CD4-positive, alpha-beta T cell treated with Interleukin-15 for 1 hour (primary cell): ENCODE measurements at regions not wholly inside any gene's neighbourhood (a gene's known extent, or its start where the extent isn't known, plus 50 kb on each side); places are given as distances from the start of the nearest gene placed in this dataset.
A peak's percentile ranks its signal among the peaks of the same experiment; 100 is the strongest.
"Not testable (repeated sequence)": the region's sequence is repeated elsewhere in the genome, so short reads cannot be mapped to it uniquely, and the experiment has no call there.

ENCODE experiments used
- DNase-seq: peaks from one replicate; pipeline ENCODE4 v3.0.0-alpha.2; 2020

DNA sequence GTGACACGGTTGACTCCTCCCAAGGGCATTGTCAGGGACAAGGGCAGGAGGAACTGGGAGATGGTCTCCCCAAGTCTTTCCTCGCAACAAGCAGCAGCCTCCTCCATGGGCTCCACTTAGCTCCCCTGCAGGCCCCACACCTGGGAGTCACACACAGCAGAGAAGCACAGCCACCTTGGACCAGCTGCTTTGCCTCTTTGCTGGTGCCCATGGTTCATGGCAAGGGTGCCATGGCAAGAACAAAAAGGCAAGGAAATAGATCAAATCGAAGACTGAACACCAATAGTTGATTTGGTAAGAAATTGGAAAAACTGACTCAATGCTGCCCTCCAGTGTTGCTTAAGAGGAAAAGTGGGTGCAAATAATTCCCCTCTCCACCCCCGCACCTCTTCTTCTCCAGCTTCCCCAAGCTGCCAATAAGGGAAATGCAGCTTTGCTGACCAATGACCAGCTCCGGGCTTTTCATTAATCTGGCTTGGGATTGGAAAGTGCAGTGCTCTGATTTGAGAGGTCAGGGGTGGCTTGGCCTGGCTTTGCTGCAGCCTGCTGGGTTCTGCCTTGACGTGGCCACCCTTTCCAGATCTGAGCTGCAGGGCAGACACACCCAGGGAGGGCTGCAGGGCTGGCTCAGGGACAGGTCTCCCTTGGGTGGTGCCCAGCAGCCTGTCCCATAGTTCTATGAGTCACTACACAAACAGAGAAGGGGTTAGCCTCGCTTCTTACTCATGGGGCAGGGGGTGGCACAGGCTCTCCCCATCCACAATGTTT lies 162.0 kb downstream of the KLF13 start:
- peak; percentile 63 for DNase-seq

DNA sequence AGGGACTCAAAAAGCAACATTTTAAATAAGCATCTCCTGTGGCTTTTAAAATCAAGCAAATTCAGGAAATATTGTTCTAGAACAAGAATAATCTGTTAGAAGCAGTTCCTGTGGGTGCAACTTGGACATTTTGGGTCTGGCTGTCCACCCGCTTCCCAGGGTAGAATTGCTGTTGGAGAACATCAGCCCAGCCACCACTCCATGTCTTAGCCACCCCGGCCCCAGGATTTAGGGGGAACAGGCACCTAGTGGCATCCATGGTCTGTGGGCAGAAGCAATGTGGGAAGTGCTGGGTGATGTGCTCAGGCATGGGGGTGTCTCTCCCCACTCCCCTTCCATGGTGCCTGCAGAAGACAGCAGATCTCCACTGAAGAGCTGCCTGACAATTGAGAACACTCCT lies 162.6 kb downstream of the KLF13 start:
- no peak for DNase-seq

DNA sequence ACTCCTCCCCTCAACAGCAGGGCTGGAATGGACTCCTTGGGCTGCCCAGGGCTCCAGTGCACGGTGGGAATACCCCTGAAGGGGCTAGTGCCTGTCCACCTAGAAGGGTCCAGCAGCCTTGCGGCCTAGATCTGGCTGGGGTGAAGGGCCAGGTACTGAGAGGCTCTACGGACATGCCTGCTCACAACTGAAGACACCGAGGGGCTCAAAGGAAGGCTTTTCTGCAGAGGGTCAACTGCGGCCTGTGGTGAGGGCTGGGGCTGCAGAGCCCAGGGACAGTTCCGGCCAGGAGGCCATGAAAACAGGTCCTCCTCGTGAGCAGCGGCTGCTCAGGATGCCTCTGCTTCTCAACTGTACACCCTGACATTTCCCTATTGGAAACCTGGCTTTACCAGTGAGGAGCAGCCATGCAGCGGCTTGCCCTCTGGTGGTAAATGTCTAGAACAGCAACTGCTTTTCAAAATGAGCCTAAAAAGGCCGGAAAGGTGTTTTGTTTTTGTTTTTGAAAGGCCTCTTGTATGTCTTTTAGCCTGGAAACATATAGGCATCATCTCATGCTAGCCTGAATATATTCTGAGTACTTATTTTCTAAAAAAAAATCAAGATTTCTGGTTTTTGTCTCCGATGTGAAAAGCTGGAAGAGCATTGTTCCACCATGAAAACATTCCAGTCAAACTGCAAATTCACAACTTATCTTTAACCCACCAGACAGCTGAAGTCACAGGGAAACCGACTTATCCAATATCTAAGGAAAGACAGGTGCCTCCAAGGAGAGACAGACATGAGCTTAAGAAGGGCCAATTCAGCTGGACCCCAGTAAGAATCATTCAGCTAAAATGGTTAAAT lies 163.4 kb downstream of the KLF13 start:
- DNase-seq, result peak; percentile 42

DNA sequence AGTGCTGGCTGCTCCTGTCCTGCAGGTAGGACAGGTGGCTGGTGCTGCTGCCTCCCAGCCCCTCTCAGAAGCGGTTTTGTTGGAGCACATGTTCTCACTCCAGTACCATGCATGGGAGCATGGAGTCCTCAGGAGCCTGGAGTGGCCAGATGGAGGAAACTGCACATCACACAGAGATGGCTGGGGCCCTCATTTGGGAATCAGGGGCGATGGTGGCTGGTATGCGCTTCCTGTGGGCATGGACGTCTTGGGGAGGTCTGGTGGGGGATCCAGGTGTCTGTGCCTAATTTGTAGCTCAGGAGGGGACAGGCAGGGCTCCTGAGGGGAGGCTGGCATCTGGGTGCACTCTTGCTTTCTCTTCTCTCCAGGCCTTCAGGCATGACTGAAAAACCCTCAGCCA lies 168.2 kb downstream of the KLF13 start:
- DNase-seq, result no peak

DNA sequence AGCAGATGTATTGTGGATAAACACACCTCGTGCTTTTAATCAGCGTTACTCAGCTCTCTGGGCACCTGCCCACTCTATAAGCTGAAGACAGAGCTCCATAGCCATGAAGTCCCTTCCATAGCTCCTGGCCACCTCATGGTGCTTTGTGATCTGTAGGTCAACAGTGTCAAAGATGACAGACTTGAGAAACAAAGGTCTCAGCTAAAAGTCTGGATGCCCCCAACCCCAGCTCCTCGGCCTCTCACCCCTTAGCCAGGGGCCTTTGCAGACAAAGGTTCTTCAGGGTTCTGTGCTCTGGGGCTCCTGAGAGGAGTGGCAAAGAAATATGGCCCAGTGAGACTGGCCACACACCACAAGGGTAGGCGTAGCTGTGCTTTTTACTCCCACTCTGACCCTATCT lies 168.6 kb downstream of the KLF13 start:
- DNase-seq, result no peak

DNA sequence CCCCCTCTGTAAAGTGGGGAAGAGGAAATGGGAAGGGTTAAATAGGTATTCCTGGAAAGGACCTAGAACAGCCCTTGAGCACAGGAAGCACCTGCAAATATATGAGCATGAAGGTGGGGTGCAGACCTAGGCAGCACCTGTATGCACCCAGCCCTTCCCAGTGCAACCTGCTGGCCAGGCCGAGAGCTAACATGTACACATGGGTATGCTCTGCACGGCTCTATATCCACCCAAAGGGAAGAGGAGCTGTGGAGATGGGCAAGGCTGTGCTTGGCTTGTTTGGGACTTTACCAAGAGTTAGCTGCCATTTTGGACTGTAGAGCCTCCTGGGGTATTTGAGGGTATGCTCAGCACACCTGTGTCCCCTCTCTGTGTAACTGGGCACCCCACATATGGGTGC lies 171.2 kb downstream of the KLF13 start:
- no peak for DNase-seq

DNA sequence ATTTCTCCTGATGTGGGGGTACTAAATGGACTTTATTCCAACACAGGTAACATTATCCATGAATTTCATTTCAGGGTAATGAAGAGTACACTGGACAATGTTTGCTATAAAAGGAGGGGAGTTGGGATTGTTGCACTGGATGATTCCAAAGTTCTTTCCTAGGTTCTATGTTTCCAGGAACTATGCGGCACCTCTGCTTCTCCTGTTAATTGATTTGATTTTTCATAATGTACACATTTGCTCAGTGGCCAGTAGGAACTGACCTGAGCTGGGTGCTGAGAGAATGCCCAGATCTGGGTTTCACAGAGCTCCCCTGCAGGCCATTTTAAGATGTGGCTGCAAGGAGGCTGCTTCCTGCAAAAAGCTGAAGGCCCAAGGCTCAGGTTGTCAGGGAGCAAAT lies 171.7 kb downstream of the KLF13 start:
- no peak for DNase-seq

DNA sequence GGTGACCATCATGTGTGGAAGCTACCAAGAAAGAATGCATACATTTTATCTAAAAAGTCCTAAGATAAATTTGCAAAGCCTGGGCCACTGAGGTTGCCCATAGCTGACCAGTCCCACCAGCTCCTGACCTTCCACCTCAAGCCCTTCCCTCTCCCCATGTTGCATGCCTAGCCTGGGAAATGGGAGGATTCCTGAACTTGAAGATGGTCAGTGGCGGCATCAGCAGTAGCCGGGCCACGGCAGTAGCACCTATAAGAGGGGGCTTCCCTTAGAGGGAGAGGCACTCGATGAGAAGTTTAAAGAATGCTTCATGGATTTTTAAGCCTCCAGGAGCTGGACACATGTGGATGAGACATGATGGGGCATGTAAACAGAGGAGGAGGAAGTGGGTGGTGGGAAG lies 172.1 kb downstream of the KLF13 start:
- DNase-seq, result no peak

DNA sequence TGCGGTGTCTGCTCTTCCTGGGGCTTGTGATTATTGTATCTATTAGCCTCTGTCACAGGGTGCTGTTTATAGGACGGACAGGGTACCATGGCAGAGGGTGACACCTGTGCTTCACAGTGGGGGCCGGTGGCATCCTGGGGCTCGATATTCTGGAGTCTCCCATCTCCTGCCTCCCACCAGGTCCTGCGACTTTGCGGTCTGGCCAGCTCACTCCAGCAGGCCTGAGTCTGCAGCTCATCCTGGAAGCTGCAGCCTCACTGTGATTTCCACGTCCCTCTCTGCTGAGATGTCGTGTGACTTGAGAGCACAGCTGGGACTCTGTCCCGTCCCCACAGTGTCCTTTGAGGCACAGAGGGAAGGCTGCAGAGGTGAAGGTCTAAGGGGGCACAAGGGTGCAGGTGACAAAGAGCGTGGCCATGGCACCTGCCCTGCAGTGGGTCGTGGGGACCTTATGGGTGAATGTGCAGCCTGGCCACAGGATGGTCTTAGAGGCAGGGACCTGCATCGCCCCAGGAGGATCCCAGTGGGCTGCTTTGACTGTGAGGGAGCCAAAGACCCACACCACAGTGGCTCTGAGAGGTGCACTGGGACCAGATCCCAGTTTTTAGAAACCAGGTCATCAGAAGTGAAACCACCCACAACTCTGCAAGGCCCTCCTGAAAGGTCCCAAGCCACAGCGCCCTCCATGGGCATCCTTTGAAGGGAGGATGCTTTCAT lies 172.8 kb downstream of the KLF13 start:
- DNase-seq, result no peak

DNA sequence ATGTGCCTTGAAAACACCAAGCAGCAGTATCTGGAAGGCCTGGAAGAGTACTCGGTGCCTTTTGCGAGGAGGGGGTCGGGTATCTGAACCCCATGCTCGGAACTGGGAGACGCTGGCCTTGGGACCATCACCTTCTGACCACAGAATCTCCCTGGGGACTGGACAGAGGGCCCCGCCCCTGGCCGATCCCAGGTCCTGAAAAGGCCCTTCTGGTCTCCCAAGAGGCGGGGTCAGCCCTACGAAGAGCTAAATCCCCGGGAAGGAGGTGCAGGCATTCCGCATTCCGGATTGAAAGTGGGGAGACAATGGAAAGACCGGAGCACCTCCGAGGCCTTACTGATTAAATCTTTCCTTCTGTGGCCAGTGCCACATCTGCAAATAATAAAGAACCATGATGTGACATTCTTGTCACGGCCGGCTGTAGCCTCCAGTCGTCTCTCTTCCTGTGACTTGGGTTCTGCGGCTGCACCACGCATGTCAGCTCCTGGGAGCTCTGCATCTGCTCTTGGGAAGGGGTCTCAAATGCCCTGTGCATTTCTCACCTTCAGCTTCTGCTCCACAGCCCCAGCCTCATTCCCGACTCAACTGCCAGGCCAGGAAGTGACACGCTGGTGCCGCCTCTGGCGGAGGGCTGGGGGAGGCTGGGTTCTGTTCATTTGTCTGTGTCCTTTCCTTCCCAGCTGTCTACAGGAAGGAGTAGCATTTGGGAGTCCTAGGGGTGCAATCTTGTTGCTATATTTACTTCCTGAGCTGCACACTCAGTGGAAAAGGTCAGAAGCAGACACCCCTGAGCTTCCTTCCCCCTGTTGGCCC lies 173.5 kb downstream of the KLF13 start:
- DNase-seq, result no peak

DNA sequence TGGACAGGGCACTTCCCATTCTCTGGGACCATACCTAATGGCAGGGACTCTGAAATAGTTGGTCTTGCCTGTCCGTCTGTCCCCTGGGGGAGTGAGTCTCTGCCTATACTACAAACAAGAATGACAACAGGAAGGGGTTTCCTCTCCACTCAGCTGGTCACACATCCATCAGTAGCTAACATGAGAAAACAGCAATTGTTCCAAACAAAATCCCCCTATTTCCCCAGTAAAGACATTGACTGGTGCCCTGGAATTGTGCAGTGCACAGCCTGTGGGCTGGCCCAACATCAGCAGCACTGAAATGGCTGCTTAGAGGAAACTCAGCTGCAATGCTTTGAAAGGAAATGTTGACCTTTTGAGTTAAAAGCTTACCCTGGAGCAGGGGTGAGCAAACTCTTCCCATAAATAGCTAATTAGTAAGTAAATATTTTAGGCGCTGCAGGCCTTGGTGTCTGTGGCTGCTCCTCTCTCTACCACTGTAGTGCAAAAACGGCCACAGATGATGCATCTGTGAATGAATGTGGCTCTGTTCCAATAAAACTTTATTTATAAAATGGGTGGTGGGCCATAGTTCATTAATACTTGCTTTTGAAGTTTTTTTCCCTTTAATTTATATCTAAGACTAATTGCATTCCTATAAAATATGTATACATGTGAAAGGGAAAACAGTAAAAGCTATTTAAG lies 174.3 kb downstream of the KLF13 start:
- DNase-seq, result no peak

DNA sequence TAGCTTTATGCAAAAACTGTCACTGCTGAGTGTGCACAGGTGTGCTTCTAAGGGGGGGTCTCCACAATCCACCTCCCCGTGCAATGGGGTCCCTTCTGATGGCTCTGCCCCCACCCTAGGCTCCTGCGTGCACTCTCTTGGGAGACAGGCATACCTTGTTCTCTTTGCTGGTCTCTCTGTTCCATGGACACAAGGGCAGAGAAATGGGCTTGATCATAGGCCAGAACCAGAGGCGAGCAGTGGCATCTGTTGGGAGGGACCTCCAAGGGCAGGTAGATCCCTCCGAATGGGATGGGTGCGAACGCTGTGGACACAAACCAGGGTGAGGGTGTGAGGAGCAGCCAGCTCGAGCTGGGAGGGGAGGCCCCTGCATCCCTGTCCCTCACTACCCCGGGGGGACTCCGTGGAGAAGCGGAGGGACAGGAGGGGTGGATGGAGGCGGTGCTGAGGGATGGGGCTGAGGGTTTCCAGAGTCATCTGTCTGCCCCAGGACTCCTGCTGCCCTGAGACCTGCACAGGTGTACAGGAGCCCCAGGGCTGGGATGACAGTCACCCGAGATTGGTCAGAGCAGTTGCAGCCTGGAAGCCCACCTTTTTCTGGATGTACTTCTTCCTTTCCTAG lies 175.0 kb downstream of the KLF13 start:
- DNase-seq, result no peak

DNA sequence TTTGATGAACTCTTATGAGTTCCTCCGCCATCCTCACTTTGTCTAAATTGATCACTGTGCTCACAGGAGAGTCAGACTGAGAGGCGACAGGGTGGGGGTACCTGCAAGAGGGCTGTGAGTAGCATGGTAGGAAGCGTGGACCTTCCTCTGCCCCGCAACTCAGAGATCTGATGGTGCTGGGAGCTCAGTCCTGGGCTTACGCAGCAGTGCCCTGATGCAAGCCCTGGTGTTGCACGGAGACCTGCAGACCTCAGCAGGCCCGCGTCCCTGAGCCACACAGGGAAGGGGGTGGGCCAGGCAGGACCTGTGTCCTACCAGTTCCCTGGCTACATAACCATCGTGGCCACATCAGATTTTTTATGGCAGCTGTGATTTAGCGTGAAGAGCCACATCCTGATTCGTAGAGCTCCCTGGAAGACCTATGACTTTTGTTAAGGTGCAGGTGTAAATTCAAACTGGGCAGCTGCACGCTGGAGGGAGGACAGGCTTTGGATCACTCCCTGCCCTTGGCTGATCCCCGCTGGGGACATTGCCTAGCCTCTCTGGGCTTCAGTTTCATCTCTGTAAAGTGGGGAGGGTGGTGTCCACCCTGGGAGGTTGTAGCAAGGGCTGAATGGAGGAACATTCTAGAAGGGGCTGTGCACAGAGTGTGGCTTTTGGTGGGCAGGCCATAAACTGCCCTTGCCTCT lies 176.1 kb downstream of the KLF13 start:
- DNase-seq, result no peak

DNA sequence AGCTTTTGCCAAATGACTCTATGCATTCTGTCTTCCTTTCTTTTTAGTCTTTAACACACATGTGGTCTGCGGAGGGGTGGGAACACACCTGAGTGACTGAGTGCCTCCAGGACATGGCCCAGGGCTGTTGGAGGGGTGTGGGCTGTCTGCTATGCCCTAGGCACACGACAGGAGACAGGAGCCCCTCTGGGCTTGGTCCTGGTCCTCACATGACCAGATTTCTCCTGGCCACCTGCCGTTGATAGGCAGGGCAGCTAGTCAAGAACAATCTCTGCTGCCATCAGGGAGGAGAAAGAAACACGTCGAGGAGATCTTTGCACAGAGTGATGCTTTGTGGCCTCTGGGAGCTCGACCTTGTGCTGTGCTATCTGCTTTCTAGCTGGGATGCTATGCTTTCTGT lies 176.6 kb downstream of the KLF13 start:
- no peak for DNase-seq

DNA sequence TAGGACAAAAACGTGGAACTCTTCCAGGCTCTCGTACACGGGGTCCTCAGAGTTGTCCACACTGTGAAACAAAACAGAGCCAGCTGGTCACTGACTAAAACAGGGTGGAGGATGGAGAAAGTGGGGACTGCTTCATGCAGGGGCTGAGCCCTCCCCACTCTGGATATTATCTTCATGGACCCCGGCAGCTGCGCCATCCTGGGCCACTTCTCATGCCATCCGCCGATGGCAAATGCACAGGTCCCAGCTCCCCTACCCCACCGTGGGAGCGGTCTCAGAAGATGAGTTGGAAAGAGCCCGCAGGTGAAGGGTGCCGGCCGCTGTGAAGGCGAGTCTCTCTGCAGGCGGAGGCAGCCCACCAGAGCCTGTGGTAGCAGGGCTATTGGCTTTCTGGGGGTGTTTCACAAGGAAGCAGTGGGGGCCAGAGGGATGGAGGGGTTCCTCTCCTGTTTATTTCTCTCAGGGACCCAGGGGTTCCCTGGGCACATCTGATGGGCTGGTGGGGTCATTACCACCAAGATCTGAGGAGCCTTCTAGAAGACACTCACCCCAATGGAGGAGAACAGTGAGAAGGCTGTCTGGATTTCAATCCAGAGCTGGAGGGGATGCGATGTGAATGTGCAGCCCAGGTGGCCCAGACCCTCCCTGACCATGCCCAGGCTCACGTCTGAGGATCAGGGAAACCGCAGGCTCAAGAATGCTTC lies 177.3 kb downstream of the KLF13 start:
- DNase-seq, result no peak

DNA sequence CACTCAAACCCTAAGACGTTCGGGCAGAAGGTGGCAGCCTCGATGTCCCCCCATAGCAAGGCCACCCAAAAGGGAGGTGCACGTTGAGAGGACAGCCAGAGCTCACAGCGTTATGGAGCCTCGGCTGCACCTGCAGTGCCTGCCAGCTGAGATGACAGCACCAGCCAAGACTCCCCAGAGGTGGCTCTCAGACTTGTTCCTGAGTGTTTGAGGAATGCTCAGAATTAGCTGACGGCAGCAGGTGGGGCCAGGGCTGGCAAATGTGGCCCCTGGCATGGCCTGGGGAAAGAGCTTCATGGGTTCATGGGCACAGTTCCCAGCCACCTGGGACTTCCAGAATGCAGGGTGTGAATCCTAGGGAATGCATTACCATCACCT lies 177.8 kb downstream of the KLF13 start:
- no peak for DNase-seq

DNA sequence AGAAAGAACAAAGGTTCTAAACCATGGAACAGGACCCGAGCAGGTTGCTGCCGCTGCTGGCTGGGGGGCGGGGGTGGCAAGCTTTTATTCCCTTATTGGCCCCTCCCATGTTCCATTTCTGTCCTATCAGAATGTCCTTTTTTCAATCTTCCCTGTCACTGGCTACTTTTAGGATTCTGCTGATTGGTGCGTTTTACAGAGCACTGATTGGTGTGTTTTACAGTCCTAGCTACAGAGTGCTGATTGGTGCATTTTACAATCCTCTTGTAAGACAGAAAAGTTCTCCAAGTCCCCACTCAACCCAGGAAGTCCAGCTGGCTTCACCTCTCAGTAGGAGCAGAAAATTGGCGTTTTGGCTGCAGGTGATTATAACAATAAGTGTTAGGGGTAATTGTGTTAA lies 180.9 kb downstream of the KLF13 start:
- DNase-seq, result not testable (repeated sequence)

DNA sequence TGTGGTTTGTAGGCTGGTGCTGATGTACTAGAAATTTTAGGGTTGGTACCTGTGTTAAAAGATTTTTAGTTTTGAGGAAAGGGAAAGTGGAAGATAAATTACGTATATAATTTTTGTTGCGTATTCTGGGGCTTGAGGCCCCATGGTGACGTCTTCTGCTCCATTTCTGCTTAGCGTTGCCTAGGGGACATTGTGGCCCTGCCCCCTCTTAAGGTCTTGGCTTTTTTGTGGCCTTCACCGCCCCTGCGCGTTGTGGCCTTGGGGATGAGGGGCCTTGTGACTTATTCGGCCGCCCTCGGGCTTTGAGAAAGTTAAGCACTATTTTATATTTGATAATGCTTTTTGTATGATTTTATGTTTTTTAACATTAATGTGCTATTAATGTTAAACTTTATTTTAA lies 182.0 kb downstream of the KLF13 start:
- no peak for DNase-seq

DNA sequence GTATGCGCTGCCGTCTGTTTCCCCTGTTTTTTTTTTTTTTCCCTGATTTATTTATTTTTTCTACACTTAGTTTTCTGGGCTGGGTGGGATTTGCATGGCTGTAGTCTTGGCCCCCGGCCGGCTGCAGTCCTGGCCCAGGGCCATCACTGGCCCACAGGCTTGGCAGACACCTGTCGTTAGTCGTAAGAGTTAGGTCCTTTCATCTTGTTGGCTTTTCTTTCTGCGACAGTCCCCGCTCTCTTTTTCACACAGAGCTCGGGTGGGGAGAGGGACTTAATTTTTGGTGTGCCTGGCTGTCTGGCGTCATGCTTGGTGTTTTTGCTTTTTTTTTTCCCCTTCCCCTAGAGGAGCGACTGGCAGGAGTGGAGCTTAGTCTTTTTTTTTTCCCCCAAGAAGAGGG lies 183.4 kb downstream of the KLF13 start:
- no peak for DNase-seq

DNA sequence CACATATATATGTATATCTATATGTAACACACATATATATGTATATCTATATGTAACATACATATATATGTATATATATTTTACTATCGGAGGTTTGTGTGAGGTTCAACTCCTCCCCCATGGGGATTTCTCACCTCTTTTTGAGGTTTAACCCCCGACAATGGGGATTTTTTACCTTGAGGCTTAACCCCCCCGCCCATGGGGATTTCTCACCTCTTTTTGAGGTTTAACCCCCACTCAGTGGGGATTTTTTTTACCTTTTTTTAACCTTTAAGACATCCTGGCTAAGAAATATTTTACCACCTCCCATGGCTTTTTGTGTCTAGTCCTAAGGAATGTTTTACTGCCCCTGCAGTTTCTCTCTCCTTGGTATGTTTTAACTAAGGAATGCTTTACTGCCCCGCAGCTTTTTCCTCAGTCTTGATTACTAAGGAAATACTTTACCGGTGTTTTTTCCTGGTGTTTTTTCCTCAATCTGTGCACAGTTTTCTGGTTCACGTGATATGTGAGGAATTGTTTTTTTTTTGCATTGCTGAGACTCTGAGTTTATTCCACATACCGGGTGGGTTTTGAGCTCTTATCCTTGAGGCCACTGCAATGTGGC lies 185.2 kb downstream of the KLF13 start:
- DNase-seq, result peak; percentile 34
